HG03045 (cell line): ENCODE measurements at regions not wholly inside any gene's neighbourhood (a gene's known extent, or its start where the extent isn't known, plus 50 kb on each side); places are given as distances from the start of the nearest gene placed in this dataset.

Experiments used
- ATAC-seq: cut with Tn5 transposase; IDR thresholded peaks from one replicate; pipeline ENCODE4 v1.9.1; 2021; ENCODE audit warnings: mild to moderate bottlenecking, moderate library complexity; ENCODE audit not compliant: unreplicated experiment

DNA sequence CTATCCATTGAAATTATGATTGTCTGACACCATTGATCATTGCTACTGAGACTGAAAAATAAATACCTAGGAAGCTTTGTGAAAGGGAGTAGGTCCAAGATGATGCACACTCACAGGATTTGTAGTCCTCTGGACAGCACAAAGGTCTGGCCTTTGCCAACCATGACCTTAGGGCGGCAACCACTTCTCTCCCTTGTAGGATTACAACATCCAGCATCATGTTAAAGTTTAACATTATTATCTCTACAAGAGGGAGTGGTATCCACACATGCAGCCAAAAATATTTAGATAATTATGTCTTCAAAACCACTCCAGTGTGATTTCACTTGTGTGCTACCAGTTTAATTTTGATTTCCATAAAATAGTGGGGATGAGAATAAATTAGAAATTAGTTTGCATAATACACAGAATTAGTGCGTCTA lies 51.1 kb upstream of the NHSL1 start:
- no peak for ATAC-seq

- no peak for ATAC-seq
These were observed 54.9 kb upstream of the NHSL1 start for GRCh38 chr6:138554146-138554545.

- no peak for ATAC-seq
These were observed 56.2 kb upstream of the NHSL1 start for GRCh38 chr6:138555421-138555988.

DNA sequence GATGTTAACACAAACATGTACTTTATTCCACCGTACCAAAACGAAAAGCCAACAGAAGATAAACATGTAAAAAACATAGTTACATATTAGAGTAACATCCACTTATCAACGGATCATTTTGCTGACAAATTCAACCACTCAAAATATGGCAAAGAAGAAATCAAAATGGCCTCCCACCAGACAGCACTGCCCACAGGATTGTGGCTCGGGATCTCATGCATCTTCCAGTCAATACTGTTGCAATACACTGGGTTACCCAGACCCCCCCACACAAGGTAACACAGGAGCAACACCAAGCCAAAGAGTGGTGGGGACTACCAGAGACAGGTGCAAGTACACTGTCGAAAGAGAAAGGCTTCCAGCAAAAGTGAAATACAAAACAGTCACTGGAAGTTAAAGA lies 57.9 kb upstream of the NHSL1 start:
- ATAC-seq = no peak

- no peak for ATAC-seq
These were observed 59.8 kb upstream of the NHSL1 start for GRCh38 chr6:138559143-138559542.

GRCh38 chr6:138560130-138560860 lies 61.0 kb upstream of the NHSL1 start:
- ATAC-seq = no peak

DNA sequence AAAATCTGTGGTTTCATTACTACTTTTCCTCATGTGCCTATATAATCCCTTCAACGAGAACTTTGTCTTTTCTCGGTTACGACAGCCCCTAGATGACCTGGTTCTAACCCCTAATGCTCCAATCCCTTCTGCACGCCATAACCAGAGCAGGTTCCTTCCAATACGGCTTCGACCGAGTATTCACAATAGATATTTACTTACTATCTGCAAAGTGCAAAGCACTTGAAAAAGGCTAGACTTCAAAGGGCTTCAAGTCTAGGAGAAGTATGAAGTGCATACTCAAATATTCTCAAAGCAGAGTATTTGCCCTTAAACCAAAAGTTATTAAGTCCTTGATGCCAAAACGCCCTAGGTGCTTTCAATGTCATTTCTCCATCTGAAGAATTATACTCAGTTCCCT lies 63.4 kb upstream of the NHSL1 start:
- no peak for ATAC-seq

GRCh38 chr6:138563231-138563630 lies 63.9 kb upstream of the NHSL1 start:
- no peak for ATAC-seq

- ATAC-seq = no peak
These were observed 64.4 kb upstream of the NHSL1 start for GRCh38 chr6:138563650-138564049.

GRCh38 chr6:138564170-138564721 lies 65.0 kb upstream of the NHSL1 start:
- no peak for ATAC-seq

GRCh38 chr6:138567052-138567451 lies 67.8 kb upstream of the NHSL1 start:
- no peak for ATAC-seq

GRCh38 chr6:138568997-138569396 lies 69.7 kb upstream of the NHSL1 start:
- no peak for ATAC-seq

DNA sequence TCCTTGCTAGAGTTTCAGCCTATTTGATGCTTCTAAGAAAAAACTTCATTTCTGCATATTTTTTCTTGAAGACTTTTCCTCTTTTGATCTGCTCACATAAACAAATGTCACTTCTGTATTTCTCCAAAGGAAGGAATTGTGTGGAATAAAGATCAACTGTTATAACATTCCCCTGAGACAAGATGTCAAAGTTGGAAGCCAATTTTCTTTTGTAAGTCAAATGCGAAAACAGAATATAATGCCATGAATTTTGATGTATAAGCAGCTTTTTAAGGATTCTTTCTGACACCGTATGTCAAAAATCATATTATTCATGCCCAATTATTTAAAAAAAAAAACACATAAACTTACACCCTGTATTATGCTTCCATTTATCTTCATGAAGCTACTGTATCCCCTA lies 70.3 kb upstream of the NHSL1 start:
- ATAC-seq = no peak

- no peak for ATAC-seq
These were observed 70.9 kb upstream of the NHSL1 start for GRCh38 chr6:138569970-138570724.

GRCh38 chr6:138570725-138571029 lies 71.4 kb upstream of the NHSL1 start:
- ATAC-seq = no peak

GRCh38 chr6:138571181-138571580 lies 71.9 kb upstream of the NHSL1 start:
- ATAC-seq = no peak

DNA sequence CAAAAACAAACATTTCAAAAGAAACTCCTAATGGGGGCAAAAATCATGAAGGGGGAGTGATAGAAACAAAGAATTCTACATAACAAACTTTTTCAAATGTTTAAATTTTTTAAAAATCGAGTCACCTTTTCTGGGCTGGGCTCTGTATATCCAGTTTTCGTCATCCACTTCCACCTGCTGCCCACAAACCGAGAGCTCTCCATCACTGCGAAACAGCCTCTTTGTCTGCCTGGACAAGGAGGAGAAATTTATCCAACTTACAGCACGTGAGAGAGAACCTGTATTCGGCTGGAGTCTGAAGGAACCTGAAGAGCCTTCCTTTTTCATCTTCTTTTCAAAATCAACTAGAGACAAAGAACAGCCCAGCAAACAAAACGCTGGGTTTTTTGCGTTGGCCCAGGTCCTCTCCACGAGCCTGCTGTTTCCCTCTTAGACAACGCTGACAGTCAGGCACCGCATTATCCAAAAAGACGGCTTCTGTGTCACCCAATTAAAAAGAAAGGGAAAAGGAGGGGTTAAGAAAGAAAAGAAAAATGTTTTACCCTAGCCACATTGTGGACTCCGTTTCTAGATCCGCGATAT lies 72.4 kb upstream of the NHSL1 start:
- no peak for ATAC-seq

- no peak for ATAC-seq
These were observed 73.0 kb upstream of the NHSL1 start for GRCh38 chr6:138572167-138572875.

DNA sequence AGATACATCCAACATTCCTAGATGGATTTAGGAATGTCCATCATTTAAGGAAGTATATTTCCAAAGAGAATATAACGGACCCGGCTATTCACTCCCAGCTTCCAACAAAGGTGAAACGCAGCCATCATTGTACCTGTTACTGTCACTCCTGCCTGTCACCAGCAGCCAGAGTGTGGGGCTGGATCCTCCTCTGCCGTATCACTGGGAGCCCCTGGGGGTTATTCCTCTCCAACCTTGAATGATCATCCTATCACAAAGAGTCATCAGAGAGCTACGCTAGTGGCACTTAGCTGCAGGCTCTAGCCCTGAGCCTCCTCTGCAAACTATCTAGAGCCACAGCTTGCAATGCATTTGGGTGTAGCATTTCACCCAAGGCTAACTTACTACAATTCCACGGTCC lies 73.6 kb upstream of the NHSL1 start:
- no peak for ATAC-seq

DNA sequence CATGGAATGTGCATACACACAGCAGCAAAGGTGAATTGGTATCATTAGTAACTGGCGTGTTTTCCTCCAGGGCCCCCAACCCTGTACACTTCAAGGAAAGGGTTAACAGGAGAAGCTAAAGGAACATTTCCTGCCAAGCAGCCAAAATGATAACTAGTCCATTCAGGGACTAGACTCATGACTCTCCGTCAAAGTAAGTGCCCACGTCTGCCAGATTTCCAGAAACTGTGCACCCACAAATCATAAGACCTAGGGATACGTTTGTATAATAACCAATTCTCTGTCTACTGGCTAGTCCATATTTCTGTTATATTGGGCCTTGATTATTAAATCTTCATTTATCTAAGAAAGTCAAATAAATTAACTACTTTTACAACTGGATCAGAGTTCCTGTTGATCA lies 76.0 kb upstream of the NHSL1 start:
- ATAC-seq = no peak

GRCh38 chr6:138576313-138576712 lies 77.0 kb upstream of the NHSL1 start:
- no peak for ATAC-seq
